GM21367 (cell line): ENCODE measurements at regions not wholly inside any gene's neighbourhood (a gene's known extent, or its start where the extent isn't known, plus 50 kb on each side); places are given as distances from the start of the nearest gene placed in this dataset.
"Not testable (repeated sequence)": the region's sequence is repeated elsewhere in the genome, so short reads cannot be mapped to it uniquely, and the experiment has no call there.

Experiments used
- ATAC-seq: cut with Tn5 transposase; IDR thresholded peaks from one replicate; pipeline ENCODE4 v1.9.1; 2021; ENCODE audit not compliant: unreplicated experiment

GRCh38 chr7:79782906-79783305, 329.4 kb upstream of the MAGI2 start:
- no peak for ATAC-seq

- ATAC-seq, result no peak
These were observed 328.8 kb upstream of the MAGI2 start for GRCh38 chr7:79782256-79782655.

- no peak for ATAC-seq
These were observed 328.2 kb upstream of the MAGI2 start for GRCh38 chr7:79781716-79782115.

GRCh38 chr7:79778786-79779770, 325.6 kb upstream of the MAGI2 start:
- ATAC-seq, result no peak

GRCh38 chr7:79775911-79776310, 322.4 kb upstream of the MAGI2 start:
- ATAC-seq, result no peak

- no peak for ATAC-seq
These were observed 320.7 kb upstream of the MAGI2 start for GRCh38 chr7:79774150-79774549.

- ATAC-seq, result no peak
These were observed 317.5 kb upstream of the MAGI2 start for GRCh38 chr7:79770970-79771369.

GRCh38 chr7:79770063-79770462, 316.6 kb upstream of the MAGI2 start:
- ATAC-seq, result no peak

- not testable (repeated sequence) for ATAC-seq
These were observed 314.6 kb upstream of the MAGI2 start for GRCh38 chr7:79767876-79768560.

- not testable (repeated sequence) for ATAC-seq
These were observed 313.7 kb upstream of the MAGI2 start for GRCh38 chr7:79767192-79767591.

- ATAC-seq, result no peak
These were observed 308.5 kb upstream of the MAGI2 start for GRCh38 chr7:79761876-79762429.

- not testable (repeated sequence) for ATAC-seq
These were observed 297.5 kb upstream of the MAGI2 start for GRCh38 chr7:79750941-79751340.

- no peak for ATAC-seq
These were observed 296.4 kb upstream of the MAGI2 start for GRCh38 chr7:79749856-79750255.

- ATAC-seq, result no peak
These were observed 288.2 kb upstream of the MAGI2 start for GRCh38 chr7:79741684-79742083.

GRCh38 chr7:79740076-79740475, 286.6 kb upstream of the MAGI2 start:
- no peak for ATAC-seq

- ATAC-seq, result not testable (repeated sequence)
These were observed 285.7 kb upstream of the MAGI2 start for GRCh38 chr7:79739036-79739709.

GRCh38 chr7:79736418-79736817, 283.0 kb upstream of the MAGI2 start:
- ATAC-seq, result no peak

GRCh38 chr7:79735012-79735411, 281.5 kb upstream of the MAGI2 start:
- ATAC-seq, result no peak

- ATAC-seq, result no peak
These were observed 280.7 kb upstream of the MAGI2 start for GRCh38 chr7:79734181-79734580.

- no peak for ATAC-seq
These were observed 279.1 kb upstream of the MAGI2 start for GRCh38 chr7:79732535-79732934.

GRCh38 chr7:79730971-79731370, 277.5 kb upstream of the MAGI2 start:
- no peak for ATAC-seq
